H1 (cell line): ENCODE measurements at regions not wholly inside any gene's neighbourhood (a gene's known extent, or its start where the extent isn't known, plus 50 kb on each side); places are given as distances from the start of the nearest gene placed in this dataset.

Experiments used
- CTCF ChIA-PET: fragments of 300-600 bp; sonication (Branson Sonifier 250); formaldehyde crosslinking; loops from one replicate; lab custom pipeline; 2021; ENCODE audit not compliant: partially characterized antibody; lab: Charles Lee
- POLR2A ChIA-PET: fragments of 300-600 bp; sonication (Branson Sonifier 250); formaldehyde crosslinking; loops from one replicate; lab custom pipeline; 2021; ENCODE audit warnings: inconsistent platforms; ENCODE audit not compliant: partially characterized antibody; lab: Charles Lee
- DNase-seq, 2 experiments: peaks; one replicate each; pipeline versions ENCODE4 v3.0.0 to v3.0.0-alpha.2; 2010 to 2022; ENCODE audit warnings: low spot score in 2 of 2, low read depth in 1 of 2, mixed read lengths in 1 of 2
- FAIRE-seq: peaks from 2 replicates; lab custom pipeline; 2011; peaks lifted over from hg19 to GRCh38; lab: Jason Lieb, UNC
- H2AFZ ChIP-seq: 2 replicates; pipeline ENCODE4 v1.8.1; 2012; ENCODE audit warnings: low read length, inconsistent platforms
- H2AK5ac ChIP-seq: 2 replicates; pipeline ENCODE4 v1.6.1; 2013; ENCODE audit warnings: low read depth, low read length
- H2BK120ac ChIP-seq: replicated peaks from 2 replicates; pipeline ENCODE3; 2013; ENCODE audit warnings: low read depth, low read length, inconsistent platforms
- H2BK12ac ChIP-seq: 2 replicates; pipeline ENCODE4 v1.6.1; 2013; ENCODE audit warnings: low read depth, low read length
- H2BK15ac ChIP-seq: 2 replicates; pipeline ENCODE4 v1.6.1; 2013; ENCODE audit warnings: low read length
- H2BK20ac ChIP-seq: 2 replicates; pipeline ENCODE4 v1.6.1; 2013; ENCODE audit warnings: low read length
- H2BK5ac ChIP-seq: 2 replicates; pipeline ENCODE4 v1.6.1; 2013; ENCODE audit warnings: low read depth, low read length
- H3K14ac ChIP-seq: 2 replicates; pipeline ENCODE4 v1.6.1; 2013; ENCODE audit warnings: inconsistent platforms; ENCODE audit not compliant: insufficient read length
- H3K18ac ChIP-seq: 2 replicates; pipeline ENCODE4 v1.6.1; 2013; ENCODE audit warnings: low read length; ENCODE audit errors: extremely low read depth
- H3K23ac ChIP-seq: 2 replicates; pipeline ENCODE4 v1.6.1; 2013; ENCODE audit warnings: inconsistent platforms; ENCODE audit not compliant: insufficient read length
- H3K23me2 ChIP-seq: 2 replicates; pipeline ENCODE4 v1.6.1; 2013; ENCODE audit warnings: low read depth, low read length
- H3K27ac ChIP-seq: 2 replicates; pipeline ENCODE4 v1.6.1; 2011; ENCODE audit warnings: low read depth, low read length, inconsistent platforms
- H3K27me3 ChIP-seq, 4 experiments: replicated peaks in 1 of 4; 1 replicate in 1 of 4; 2 replicates in 3 of 4; pipeline versions ENCODE4 v1.6.1 to v1.8.1; 2011 to 2013; ENCODE audit warnings: low read length in 3 of 4, mild to moderate bottlenecking in 3 of 4, inconsistent platforms in 2 of 4, mixed read lengths in 2 of 4, moderate library complexity in 1 of 4; ENCODE audit not compliant: control insufficient read depth in 3 of 4, insufficient read depth in 3 of 4; ENCODE audit errors: extremely low read depth in 1 of 4
- H3K36me3 ChIP-seq, 4 experiments: 2 replicates each; pipeline versions ENCODE4 v1.6.1 to v1.8.1; 2011 to 2013; ENCODE audit warnings: mild to moderate bottlenecking in 4 of 4, low read length in 3 of 4, moderate library complexity in 2 of 4, control low read depth in 1 of 4, inconsistent platforms in 1 of 4; ENCODE audit not compliant: insufficient read depth in 4 of 4, control insufficient read depth in 2 of 4
- H3K4ac ChIP-seq: replicated peaks from 2 replicates; pipeline ENCODE3; 2013; ENCODE audit warnings: low read length, low read depth, mixed read lengths, inconsistent platforms; ENCODE audit not compliant: insufficient read length
- H3K4me1 ChIP-seq, 4 experiments: replicated peaks in 1 of 4; 1 replicate in 1 of 4; 2 replicates in 3 of 4; pipeline versions ENCODE4 v1.6.1 to v1.8.1; 2011 to 2013; ENCODE audit warnings: low read length in 3 of 4, inconsistent platforms in 2 of 4, mixed read lengths in 1 of 4; ENCODE audit not compliant: insufficient read depth in 4 of 4, control insufficient read depth in 3 of 4
- H3K4me2 ChIP-seq, 2 experiments: 2 replicates each; pipeline versions ENCODE4 v1.6.1 to v1.8.1; 2011 to 2013; ENCODE audit warnings: low read depth in 2 of 2, low read length in 2 of 2, control low read depth in 1 of 2, inconsistent platforms in 1 of 2, mild to moderate bottlenecking in 1 of 2; ENCODE audit not compliant: insufficient read depth in 1 of 2
- H3K4me3 ChIP-seq, 4 experiments: fragments of 200-600, 300-600 bp in 1 of 4; sonication (generic), shearing (Covaris generic), sonication (Bioruptor Twin) in 1 of 4; 2 replicates each; pipeline versions ENCODE4 v1.5.1 to v1.8.1; 2011 to 2016; ENCODE audit warnings: low read length in 4 of 4, low read depth in 3 of 4, control low read depth in 2 of 4, inconsistent platforms in 2 of 4, mild to moderate bottlenecking in 2 of 4, mixed read lengths in 1 of 4, moderate library complexity in 1 of 4; ENCODE audit not compliant: insufficient read depth in 2 of 4; ENCODE audit errors: extremely low read depth in 1 of 4
- H3K56ac ChIP-seq: replicated peaks from 2 replicates; pipeline ENCODE3; 2013; ENCODE audit warnings: low read depth, mild to moderate bottlenecking, mixed read lengths, low read length, inconsistent platforms; ENCODE audit not compliant: insufficient read length
- H3K79me1 ChIP-seq: 2 replicates; pipeline ENCODE4 v1.6.1; 2013; ENCODE audit warnings: low read depth, low read length, control low read depth
- H3K79me2 ChIP-seq, 2 experiments: 2 replicates each; pipeline versions ENCODE4 v1.6.1 to v1.8.1; 2012 to 2013; ENCODE audit warnings: low read length in 2 of 2, mild to moderate bottlenecking in 2 of 2, inconsistent platforms in 1 of 2; ENCODE audit not compliant: insufficient read depth in 2 of 2, control insufficient read depth in 1 of 2
- H3K9ac ChIP-seq, 4 experiments: replicated peaks in 1 of 4; 1 replicate in 1 of 4; 2 replicates in 3 of 4; pipeline versions ENCODE4 v1.6.1 to v1.8.1; 2011 to 2013; ENCODE audit warnings: low read depth in 3 of 4, low read length in 3 of 4, control low read depth in 2 of 4, mild to moderate bottlenecking in 2 of 4, moderate library complexity in 2 of 4, inconsistent platforms in 1 of 4; ENCODE audit errors: extremely low read depth in 1 of 4
- H3K9me3 ChIP-seq, 2 experiments: 2 replicates each; pipeline versions ENCODE4 v1.6.1 to v1.8.1; 2012 to 2013; ENCODE audit warnings: mild to moderate bottlenecking in 2 of 2, moderate library complexity in 2 of 2, control low read depth in 1 of 2, inconsistent platforms in 1 of 2, low read depth in 1 of 2, low read length in 1 of 2, mixed read lengths in 1 of 2; ENCODE audit not compliant: insufficient read depth in 2 of 2
- H4K20me1 ChIP-seq, 2 experiments: replicated peaks in 1 of 2; 2 replicates each; pipeline versions ENCODE3 to v1.8.1; 2011 to 2013; ENCODE audit warnings: inconsistent platforms in 2 of 2, low read length in 2 of 2, mild to moderate bottlenecking in 1 of 2; ENCODE audit not compliant: insufficient read depth in 2 of 2, control insufficient read depth in 1 of 2
- H4K5ac ChIP-seq: 2 replicates; pipeline ENCODE4 v1.6.1; 2013; ENCODE audit warnings: low read length, low read depth, mixed read lengths, inconsistent platforms; ENCODE audit not compliant: insufficient read length
- H4K8ac ChIP-seq: 2 replicates; pipeline ENCODE4 v1.8.0; 2013; ENCODE audit warnings: mild to moderate bottlenecking, moderate library complexity, low read length, inconsistent platforms; ENCODE audit not compliant: insufficient read depth; ENCODE audit errors: extremely low read depth
- H4K91ac ChIP-seq: replicated peaks from 2 replicates; pipeline ENCODE3; 2013; ENCODE audit warnings: low read length, mixed read lengths, inconsistent platforms; ENCODE audit not compliant: insufficient read length
- JUND ChIP-seq: IDR thresholded peaks from 2 replicates; pipeline ENCODE4 v1.6.1; 2011; ENCODE audit warnings: mild to moderate bottlenecking, improper control_type of control experiment, low read length
- WGBS, 2 experiments: shearing (Covaris generic) in 1 of 2; methylation state at CpG; one replicate each; pipeline versions ENCODE4 v1.1.6 to v1.1.7; 2013 to 2015; ENCODE audit warnings: low lambda C conversion rate in 2 of 2, mixed read lengths in 2 of 2, inconsistent platforms in 1 of 2, low coverage in 1 of 2, missing lambda C conversion rate in 1 of 2; ENCODE audit not compliant: insufficient replicate concordance in 2 of 2, insufficient coverage in 1 of 2, insufficient read length in 1 of 2; ENCODE audit errors: extremely low coverage in 1 of 2, missing lambda C conversion rate in 1 of 2; 5-methylcytosine and 5-hydroxymethylcytosine counted together

- FAIRE-seq = peak; percentile 99
- TF ChIP-seq JUND = no peak
Observed at GRCh38 chr2:200203381-200203827, 103.1 kb upstream of the SPATS2L start.

More at GRCh38 chr2:200203381-200203827, 103.1 kb upstream of the SPATS2L start:
- Histone ChIP-seq H3K4me2 (peak overlapping the region in 1 of 2 experiments; percentile 21; a peak in 3 of 4 replicates), H3K4me1 (peaks cover 5 to 22% (median 10%) of the 10 kb centered on the region in 4 experiments), H4K91ac (no peak overlapping the region), H3K9ac (no peak overlapping the region), H3K18ac (no peak overlapping the region), H3K27me3 (no peaks in the 10 kb centered on the region), H4K8ac (no peak overlapping the region), H3K56ac (no peak overlapping the region), H2BK20ac (no peak overlapping the region), H2BK120ac (peak overlapping the region; percentile 100), H3K36me3 (no peaks in the 10 kb centered on the region; a peak in 1 of 8 replicates), H2BK5ac (peak overlapping the region; percentile 99; the same call in 1 of the 2 replicates), H3K79me2 (no peaks in the 10 kb centered on the region), H4K5ac (no peak overlapping the region), H3K23me2 (no peaks in the 10 kb centered on the region), H3K4ac (no peak overlapping the region), H2AK5ac (no peak overlapping the region), H3K79me1 (no peaks in the 10 kb centered on the region; the same call in 1 of the 2 replicates), H3K4me3 (peak overlapping the region in 1 of 4 experiments; percentile 24; a peak in 1 of 8 replicates), H2BK15ac (no peak overlapping the region), H3K23ac (no peak overlapping the region), H3K14ac (no peak overlapping the region), H3K27ac (peak overlapping the region; percentile 82), H2AFZ (no peak overlapping the region), H2BK12ac (no peak overlapping the region; the same call in 1 of the 2 replicates), H4K20me1 (no peaks in the 10 kb centered on the region), H3K9me3 (peaks cover 0 to 4% of the 10 kb centered on the region in 2 experiments; a peak in 1 of 4 replicates)
- ChIA-PET CTCF (no interaction called here), POLR2A (interaction anchor here (1.5 kb wide), 1 partner anchor 103 kb away, joined by 4 read pairs; the partner anchor contains the start of gene SPATS2L)
- 0% methylated on average over 2 of the region's 2 CpGs; no CpG with 5 or more reads in 1 of the 2 experiments for WGBS, 2 experiments
- DNase-seq = peak in 1 of 2 experiments; percentile 23
